B cell (primary cell): ENCODE measurements at regions not wholly inside any gene's neighbourhood (a gene's known extent, or its start where the extent isn't known, plus 50 kb on each side); places are given as distances from the start of the nearest gene placed in this dataset.

ENCODE experiments used
- ATAC-seq: fragments of 200-7000 bp; cut with Tn5 transposase; one replicate; pipeline ENCODE4 v1.10.0; 2021; ENCODE audit warnings: low read depth, mild to moderate bottlenecking, moderate number of reproducible peaks, moderate library complexity
- CTCF ChIA-PET: fragments of 350-600 bp; sonication (Branson Sonifier 250); formaldehyde crosslinking; loops from one replicate; lab custom pipeline; 2021; ENCODE audit warnings: antibody characterized with exemption, inconsistent platforms; lab: Charles Lee
- POLR2A ChIA-PET: fragments of 350-600 bp; sonication (Branson Sonifier 250); formaldehyde crosslinking; loops from one replicate; lab custom pipeline; 2021; ENCODE audit warnings: antibody characterized with exemption; lab: Charles Lee
- DNase-seq: peaks from one replicate; pipeline ENCODE4 v3.0.0; 2013
- H2AFZ ChIP-seq: 2 replicates; pipeline ENCODE4 v1.6.1; 2012; ENCODE audit warnings: mild to moderate bottlenecking, low read depth, low read length; ENCODE audit not compliant: insufficient read depth, poor library complexity, severe bottlenecking
- H3K27ac ChIP-seq, 2 donors: 1 replicate in 1 of 2; 2 replicates in 1 of 2; pipeline ENCODE4 v1.5.1; 2012 to 2013; ENCODE audit warnings: low read length in 2 of 2, mild to moderate bottlenecking in 2 of 2, moderate library complexity in 1 of 2
- H3K27me3 ChIP-seq, 4 experiments: fragments of 200-600 bp in 1 of 4; sonication (generic) in 1 of 4; replicated peaks in 1 of 4; 1 replicate in 2 of 4; 2 replicates in 2 of 4; pipeline versions ENCODE4 v1.6.1 to v1.7.0; 2013 to 2016; ENCODE audit warnings: low read length in 3 of 4, mild to moderate bottlenecking in 2 of 4, mixed read lengths in 1 of 4, moderate library complexity in 1 of 4; ENCODE audit not compliant: insufficient read depth in 4 of 4, control insufficient read depth in 3 of 4; ENCODE audit errors: control extremely low read depth in 1 of 4
- H3K36me3 ChIP-seq, 2 experiments: replicated peaks in 1 of 2; 1 replicate in 1 of 2; 2 replicates in 1 of 2; pipeline versions ENCODE4 v1.6.1 to v1.7.1; 2013; ENCODE audit warnings: low read length in 1 of 2; ENCODE audit not compliant: insufficient read depth in 2 of 2, control insufficient read depth in 1 of 2; ENCODE audit errors: control extremely low read depth in 1 of 2, extremely low read depth in 1 of 2
- H3K4me1 ChIP-seq, 2 donors: fragments of 200-600 bp in 1 of 2; sonication (generic) in 1 of 2; 1 replicate in 1 of 2; 2 replicates in 1 of 2; pipeline versions ENCODE4 v1.5.1 to v1.6.1; 2013 to 2017; ENCODE audit warnings: low read length in 2 of 2; ENCODE audit not compliant: control insufficient read depth in 2 of 2, insufficient read depth in 2 of 2
- H3K4me2 ChIP-seq: replicated peaks from 2 replicates; pipeline ENCODE3; 2012; ENCODE audit warnings: mild to moderate bottlenecking, low read depth, low read length; ENCODE audit not compliant: poor library complexity, severe bottlenecking
- H3K4me3 ChIP-seq, 5 experiments: fragments of 200-600 bp in 1 of 5; sonication (generic) in 1 of 5; 1 replicate in 3 of 5; 2 replicates in 2 of 5; pipeline versions ENCODE4 v1.5.1 to v1.7.0; 2011 to 2016; ENCODE audit warnings: low read length in 4 of 5, mild to moderate bottlenecking in 4 of 5, low read depth in 2 of 5, control low read depth in 1 of 5, moderate library complexity in 1 of 5; ENCODE audit not compliant: insufficient read depth in 1 of 5; ENCODE audit errors: control extremely low read depth in 1 of 5, extremely low read depth in 1 of 5
- H3K79me2 ChIP-seq: fragments of 200-600 bp; sonication (generic); one replicate; pipeline ENCODE4 v1.6.0; 2016; ENCODE audit warnings: low read length; ENCODE audit not compliant: control insufficient read depth, insufficient read depth
- H3K9ac ChIP-seq: fragments of 200-600 bp; sonication (generic); 2 replicates; pipeline ENCODE4 v1.6.1; 2017; ENCODE audit warnings: mild to moderate bottlenecking, low read length, moderate library complexity
- H3K9me3 ChIP-seq, 3 donors: one replicate each; pipeline versions ENCODE4 v1.6.1 to v1.7.1; 2013; ENCODE audit warnings: low read length in 2 of 3; ENCODE audit not compliant: control insufficient read depth in 2 of 3, insufficient read depth in 1 of 3; ENCODE audit errors: control extremely low read depth in 1 of 3
- H4K20me1 ChIP-seq: 2 replicates; pipeline ENCODE4 v1.6.0; 2012; ENCODE audit warnings: mild to moderate bottlenecking, low read length; ENCODE audit not compliant: insufficient read depth, control insufficient read depth, poor library complexity, severe bottlenecking
- H3K27ac Mint-ChIP-seq: one replicate; pipeline ENCODE4 v1.8.0; 2021; ENCODE audit warnings: mixed read lengths
- H3K27me3 Mint-ChIP-seq: one replicate; pipeline ENCODE4 v1.8.0; 2021; ENCODE audit warnings: mixed read lengths
- H3K4me1 Mint-ChIP-seq: one replicate; pipeline ENCODE4 v1.8.0; 2021; ENCODE audit warnings: mixed read lengths
- H3K4me3 Mint-ChIP-seq: one replicate; pipeline ENCODE4 v1.8.0; 2021; ENCODE audit warnings: mixed read lengths
- H3K9me3 Mint-ChIP-seq: one replicate; pipeline ENCODE4 v1.8.0; 2022; ENCODE audit warnings: mixed read lengths; ENCODE audit not compliant: insufficient read depth
- CTCF ChIP-seq: fragments of 200-600 bp; IDR thresholded peaks from one replicate; pipeline ENCODE4 v1.8.0; 2022; ENCODE audit warnings: antibody characterized with exemption, mild to moderate bottlenecking
- EZH2 ChIP-seq: IDR thresholded peaks from 2 replicates; pipeline ENCODE4 v1.6.1; 2012; ENCODE audit warnings: borderline replicate concordance, low read depth, mild to moderate bottlenecking, moderate library complexity, low read length; ENCODE audit not compliant: insufficient read depth, poor library complexity, severe bottlenecking
- whole genome bisulfite sequencing: methylation state at CpG from one replicate; pipeline ENCODE4 v1.1.5; 2013; ENCODE audit warnings: missing lambda C conversion rate; ENCODE audit not compliant: insufficient coverage; 5-methylcytosine and 5-hydroxymethylcytosine counted together
- intact Hi-C: fragments of 100-400 bp; cut with micrococcal nuclease; formaldehyde crosslinking; loops from one replicate; pipeline ENCODE4 v1.10.0; 2022

GRCh38 chr5:110329955-110330525, 396.4 kb downstream of the TMEM232 start:
- no peak for TF ChIP-seq EZH2
- 0% methylated on average over 1 of the region's 5 CpGs for WGBS
- Histone ChIP-seq H3K4me3 (no peak overlapping the region), H4K20me1 (no peaks in the 10 kb centered on the region), H3K9me3 (no peaks in the 10 kb centered on the region), H3K27me3 (no peaks in the 10 kb centered on the region), H3K4me2 (no peak overlapping the region), H2AFZ (no peak overlapping the region), H3K9ac (no peak overlapping the region), H3K4me1 (no peaks in the 10 kb centered on the region), H3K27ac (no peak overlapping the region), H3K36me3 (no peaks in the 10 kb centered on the region), H3K79me2 (no peaks in the 10 kb centered on the region)
- Mint-ChIP-seq H3K27ac (no peak overlapping the region), H3K27me3 (no peaks in the 10 kb centered on the region), H3K4me3 (no peak overlapping the region), H3K9me3 (no peaks in the 10 kb centered on the region), H3K4me1 (no peaks in the 10 kb centered on the region)
- POLR2A ChIA-PET = no interaction called here
- no peak for ATAC-seq
- CTCF ChIA-PET = no interaction called here
- intact Hi-C loops = no loop called here
- no peak for DNase-seq

GRCh38 chr5:110333384-110333783, 393.1 kb downstream of the TMEM232 start:
- no peak for DNase-seq

More at GRCh38 chr5:110333384-110333783, 393.1 kb downstream of the TMEM232 start:
- Histone ChIP-seq H3K79me2 (no peaks in the 10 kb centered on the region), H3K27ac (no peak overlapping the region), H2AFZ (no peak overlapping the region), H3K9me3 (no peaks in the 10 kb centered on the region), H3K4me1 (no peaks in the 10 kb centered on the region), H3K4me2 (no peak overlapping the region), H3K4me3 (no peak overlapping the region), H3K9ac (no peak overlapping the region), H3K36me3 (no peaks in the 10 kb centered on the region), H4K20me1 (no peaks in the 10 kb centered on the region), H3K27me3 (no peaks in the 10 kb centered on the region)
- Mint-ChIP-seq H3K4me3 (no peak overlapping the region), H3K27ac (no peak overlapping the region), H3K4me1 (no peaks in the 10 kb centered on the region), H3K27me3 (no peaks in the 10 kb centered on the region), H3K9me3 (no peaks in the 10 kb centered on the region)
- no peak for TF ChIP-seq EZH2
- no peak for TF ChIP-seq CTCF
- POLR2A ChIA-PET = no interaction called here
- 83% methylated on average over 2 of the region's 4 CpGs for WGBS
- ATAC-seq = no peak
- CTCF ChIA-PET = no interaction called here
- intact Hi-C loops = no loop called here
